Globus pallidus (tissue), 1 donor: ENCODE measurements at regions not wholly inside any gene's neighbourhood (a gene's known extent, or its start where the extent isn't known, plus 50 kb on each side); places are given as distances from the start of the nearest gene placed in this dataset.

ENCODE experiments used
- DNase-seq: peaks from one replicate; pipeline ENCODE4 v3.0.0-alpha.2; 2015; ENCODE audit warnings: low spot score

DNA sequence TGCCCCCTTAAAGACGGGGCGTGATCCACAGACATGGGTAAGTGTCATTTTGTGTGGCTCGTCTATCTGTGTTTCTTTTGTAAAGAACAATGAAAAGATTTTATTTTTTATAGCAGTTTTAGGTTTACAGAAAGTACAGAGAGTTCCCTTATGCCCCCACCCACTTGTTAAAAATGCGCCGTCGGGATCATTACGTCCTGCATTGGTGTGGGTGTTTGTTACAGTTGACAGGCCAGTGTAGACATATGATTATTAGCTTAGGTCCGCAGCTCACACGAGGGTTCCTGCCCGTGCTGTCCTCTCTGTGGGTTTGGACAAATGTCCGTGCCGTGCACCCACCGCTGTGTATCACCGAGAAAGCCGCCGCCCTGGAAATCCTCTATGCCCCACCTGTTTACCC lies 50.5 kb downstream of the RGS12 start:
- DNase-seq: no peak

- DNase-seq: no peak
These were observed 51.3 kb downstream of the RGS12 start for GRCh38 chr4:3344104-3344503.

DNA sequence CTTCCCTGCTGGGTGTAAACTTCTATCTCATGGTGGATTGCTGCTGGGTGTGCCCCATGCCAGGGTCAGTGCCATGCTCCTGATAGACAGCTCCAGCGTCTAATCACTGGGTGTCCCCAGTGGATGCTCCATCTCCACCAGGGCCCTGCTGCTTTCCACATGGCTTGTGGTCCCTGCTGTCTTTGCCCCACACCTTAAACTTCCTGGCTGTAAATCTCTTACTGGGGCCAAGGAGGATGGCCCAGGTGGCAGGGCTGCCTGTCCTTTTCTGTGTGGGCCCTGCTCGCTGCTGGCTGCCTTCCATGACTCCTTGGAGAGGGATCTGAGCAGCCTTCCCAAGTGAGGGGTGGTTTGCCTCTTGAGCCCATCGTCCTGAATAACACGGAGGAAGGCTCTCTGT lies 51.8 kb downstream of the RGS12 start:
- no peak for DNase-seq

DNA sequence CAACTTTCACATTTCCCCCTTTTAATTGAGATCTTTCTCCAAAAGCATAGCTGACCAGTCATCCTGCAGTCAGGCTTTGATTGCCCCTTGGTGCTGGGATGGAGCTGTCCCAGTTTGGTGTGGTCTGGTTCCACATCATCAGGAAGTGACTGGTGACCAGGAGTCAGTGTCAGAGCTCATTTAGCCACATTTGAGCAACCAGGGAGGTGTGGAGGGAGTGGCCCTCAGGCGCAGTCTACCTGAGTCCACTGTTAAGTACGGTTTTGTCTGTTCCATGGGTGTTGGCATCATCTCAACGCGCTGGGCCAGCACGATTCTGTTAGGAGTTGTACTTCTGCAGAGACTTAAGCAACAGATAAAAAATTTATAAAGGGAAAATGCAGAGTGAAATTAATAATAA lies 52.6 kb downstream of the RGS12 start:
- DNase-seq: no peak

DNA sequence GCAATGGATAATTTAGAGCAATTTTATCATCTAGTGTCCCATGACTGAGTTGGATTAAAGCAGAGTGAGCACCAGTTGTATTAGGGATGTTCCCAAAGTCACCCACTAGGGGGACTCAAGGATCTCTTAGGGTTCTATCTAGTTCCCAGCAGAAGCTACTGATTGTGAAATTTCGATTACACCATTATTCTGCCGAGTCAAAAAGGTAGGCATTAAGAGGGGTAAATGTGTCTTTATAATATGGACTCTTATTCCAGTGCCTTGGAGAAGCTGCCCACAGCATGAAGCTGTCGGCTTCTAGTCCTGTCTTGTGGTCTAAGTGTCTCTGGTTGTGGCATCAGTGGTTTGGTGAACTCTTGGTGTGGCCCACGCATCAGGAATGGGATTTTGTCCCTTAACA lies 53.3 kb downstream of the RGS12 start:
- DNase-seq: peak; percentile 72

DNA sequence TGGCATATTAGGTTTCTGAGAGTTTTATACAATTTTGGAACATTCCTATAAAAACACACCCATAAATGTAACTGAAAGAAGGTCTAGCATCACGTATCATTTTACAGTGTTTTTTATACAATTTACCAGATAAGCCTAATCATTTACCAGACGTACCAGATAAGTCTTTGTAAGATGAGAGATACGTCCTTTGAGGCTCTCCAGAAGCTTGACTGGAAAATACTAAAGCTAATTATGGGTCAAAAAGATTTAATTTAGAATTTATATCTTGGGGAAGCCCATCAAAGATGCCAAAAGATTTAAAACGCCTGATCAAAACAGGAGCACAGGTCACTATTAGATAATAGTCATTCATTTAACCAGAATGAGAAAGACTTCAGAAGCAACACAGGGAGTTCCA lies 55.0 kb downstream of the RGS12 start:
- DNase-seq: no peak

GRCh38 chr4:3348621-3349020 lies 55.8 kb downstream of the RGS12 start:
- DNase-seq: no peak

DNA sequence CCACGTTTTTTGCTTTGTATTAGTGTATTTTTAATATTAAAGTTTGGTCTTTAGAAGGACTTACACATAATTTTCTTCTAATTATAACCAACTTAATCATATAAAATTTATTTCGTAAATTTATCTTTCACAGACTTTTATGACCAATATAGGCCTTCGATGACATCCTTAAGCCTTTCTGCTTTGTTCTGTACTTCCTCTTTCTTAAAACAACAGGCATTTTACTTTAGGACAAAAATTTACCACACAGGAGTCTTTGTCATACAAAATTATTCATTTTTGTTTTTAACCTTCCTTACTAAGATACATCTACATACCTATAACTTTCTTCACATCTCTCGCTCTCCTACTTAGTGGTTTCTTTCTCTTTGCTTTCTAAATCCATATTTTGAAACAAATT lies 56.3 kb downstream of the RGS12 start:
- no peak for DNase-seq

GRCh38 chr4:3351997-3352396 lies 59.2 kb downstream of the RGS12 start:
- DNase-seq: no peak

GRCh38 chr4:3352505-3352904 lies 59.7 kb downstream of the RGS12 start:
- no peak for DNase-seq

DNA sequence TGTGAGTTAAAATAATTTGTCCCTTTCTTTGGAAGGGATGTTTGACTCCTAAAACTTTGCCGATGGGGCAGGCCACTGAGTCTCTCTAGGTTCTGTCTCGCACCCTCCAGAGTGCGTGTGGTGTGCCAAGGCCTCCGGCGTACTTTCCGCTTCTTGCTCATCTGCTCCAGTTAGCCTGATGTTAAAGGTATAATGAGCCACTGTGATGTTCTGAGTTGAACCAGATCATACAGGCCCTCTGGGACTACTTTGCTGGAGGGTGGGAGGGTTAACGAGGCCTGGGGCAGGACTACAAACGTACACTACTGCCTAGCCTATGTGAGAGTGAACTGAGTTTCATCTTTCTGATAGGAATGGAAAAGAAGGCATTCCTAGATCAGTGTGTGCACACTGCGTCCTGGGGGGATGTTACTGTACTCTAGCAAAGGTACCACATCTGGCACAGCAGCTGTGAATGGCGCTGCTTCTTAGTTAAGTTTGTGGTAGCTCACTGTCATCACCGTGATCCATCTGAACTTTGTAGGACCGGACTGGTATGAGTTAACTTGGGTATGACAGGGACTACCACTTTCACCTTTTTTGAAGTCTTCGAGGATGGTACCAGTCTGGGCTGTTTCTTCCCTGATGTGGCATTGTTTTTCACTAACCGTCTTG lies 60.2 kb downstream of the RGS12 start:
- DNase-seq: no peak

DNA sequence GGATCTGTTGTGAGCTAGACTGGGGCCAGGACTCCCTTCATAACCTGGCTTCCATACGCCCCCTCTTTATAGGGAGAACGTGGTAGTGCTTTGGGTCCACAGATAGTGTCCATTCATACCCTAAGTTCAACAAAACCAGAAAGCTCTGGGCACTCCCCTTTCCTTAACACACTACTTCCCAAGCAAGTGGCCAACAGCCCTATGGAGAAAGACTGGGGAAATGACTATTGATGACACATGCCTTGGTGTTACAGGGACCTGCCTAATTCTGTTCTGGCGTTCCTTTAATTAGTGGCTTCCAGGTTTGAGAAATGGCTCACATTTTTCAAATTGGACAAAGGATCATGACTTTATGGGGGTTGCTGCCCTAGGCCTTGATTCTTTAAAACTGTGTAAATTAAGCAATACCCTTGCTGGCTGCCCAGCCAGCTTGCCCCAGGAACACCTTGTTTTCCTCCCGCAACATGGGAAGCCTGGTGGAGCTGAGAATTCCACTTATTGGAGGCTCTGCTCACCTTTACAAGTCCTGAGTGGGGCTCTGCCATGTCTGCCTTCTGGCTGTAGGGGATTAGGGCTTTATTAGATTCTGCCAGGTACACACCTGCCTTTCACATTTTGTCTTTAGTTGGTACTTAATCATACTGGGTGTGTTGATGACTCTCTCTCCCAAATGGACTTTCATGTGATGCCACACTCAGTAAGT lies 61.1 kb downstream of the RGS12 start:
- DNase-seq: no peak

- no peak for DNase-seq
These were observed 61.6 kb downstream of the RGS12 start for GRCh38 chr4:3354455-3354811.

DNA sequence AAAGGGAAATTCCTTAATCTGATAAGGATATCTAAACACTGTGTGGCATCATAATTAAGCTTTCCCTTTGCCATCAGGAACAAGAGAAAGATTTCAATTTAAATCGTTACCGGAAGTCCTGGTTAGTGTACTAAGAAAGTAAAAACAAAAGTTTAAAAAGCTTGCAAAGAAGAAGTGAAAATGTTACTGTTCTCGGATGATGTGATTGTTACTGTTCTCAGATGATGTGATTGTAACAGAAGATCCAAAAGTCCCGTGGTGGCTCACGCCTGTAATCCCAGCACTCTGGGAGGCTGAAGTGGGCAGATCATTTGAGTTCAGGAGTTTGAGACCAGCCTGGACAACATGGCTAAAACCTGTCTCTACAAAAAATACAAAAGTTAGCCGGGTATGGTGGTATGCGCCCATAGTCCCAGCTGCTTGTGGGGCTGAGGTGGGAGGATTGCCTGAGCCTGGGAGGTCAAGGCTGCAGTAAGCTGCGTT lies 62.5 kb downstream of the RGS12 start:
- DNase-seq: no peak

DNA sequence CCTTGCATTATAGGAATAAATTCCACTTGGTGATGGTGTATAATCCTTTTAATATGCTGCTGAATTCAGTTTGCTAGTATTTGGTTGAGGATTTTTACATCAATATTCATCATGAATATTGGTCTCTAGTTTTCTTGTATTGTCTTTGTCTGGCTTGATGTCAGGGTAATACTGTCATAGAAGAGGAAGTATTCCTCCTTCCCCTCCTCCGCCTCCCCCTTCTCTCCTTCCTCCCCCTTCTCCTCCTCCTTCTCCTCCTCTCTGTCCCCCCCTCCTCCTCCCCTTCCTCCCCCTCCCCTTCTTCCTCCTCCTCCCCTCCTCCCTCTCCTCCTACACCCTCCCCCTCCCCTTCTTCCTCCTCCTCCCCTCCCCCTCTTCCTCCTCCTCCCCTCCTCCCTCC lies 65.8 kb downstream of the RGS12 start:
- no peak for DNase-seq

DNA sequence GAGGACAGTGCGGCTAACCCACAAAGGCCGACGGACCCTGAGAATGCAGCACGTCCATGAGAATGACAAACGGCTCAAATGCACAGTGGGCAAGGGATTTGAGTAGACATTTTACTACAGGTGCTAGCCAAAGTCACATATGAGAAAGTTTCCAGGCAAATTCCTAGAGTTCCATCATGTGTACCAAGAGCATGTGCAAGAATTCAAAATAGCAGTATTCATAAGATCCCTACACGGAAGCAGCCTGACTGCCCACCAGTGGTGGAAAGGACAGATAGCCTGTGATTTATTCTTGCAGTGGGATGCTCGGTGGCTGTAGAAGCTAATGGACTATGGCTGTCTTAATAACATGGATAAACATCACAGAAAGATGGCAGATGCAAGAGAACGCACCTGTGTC lies 68.0 kb downstream of the RGS12 start:
- DNase-seq: no peak

GRCh38 chr4:3361406-3361805 lies 68.6 kb downstream of the RGS12 start:
- DNase-seq: no peak

GRCh38 chr4:3361896-3362295 lies 69.1 kb downstream of the RGS12 start:
- DNase-seq: no peak

DNA sequence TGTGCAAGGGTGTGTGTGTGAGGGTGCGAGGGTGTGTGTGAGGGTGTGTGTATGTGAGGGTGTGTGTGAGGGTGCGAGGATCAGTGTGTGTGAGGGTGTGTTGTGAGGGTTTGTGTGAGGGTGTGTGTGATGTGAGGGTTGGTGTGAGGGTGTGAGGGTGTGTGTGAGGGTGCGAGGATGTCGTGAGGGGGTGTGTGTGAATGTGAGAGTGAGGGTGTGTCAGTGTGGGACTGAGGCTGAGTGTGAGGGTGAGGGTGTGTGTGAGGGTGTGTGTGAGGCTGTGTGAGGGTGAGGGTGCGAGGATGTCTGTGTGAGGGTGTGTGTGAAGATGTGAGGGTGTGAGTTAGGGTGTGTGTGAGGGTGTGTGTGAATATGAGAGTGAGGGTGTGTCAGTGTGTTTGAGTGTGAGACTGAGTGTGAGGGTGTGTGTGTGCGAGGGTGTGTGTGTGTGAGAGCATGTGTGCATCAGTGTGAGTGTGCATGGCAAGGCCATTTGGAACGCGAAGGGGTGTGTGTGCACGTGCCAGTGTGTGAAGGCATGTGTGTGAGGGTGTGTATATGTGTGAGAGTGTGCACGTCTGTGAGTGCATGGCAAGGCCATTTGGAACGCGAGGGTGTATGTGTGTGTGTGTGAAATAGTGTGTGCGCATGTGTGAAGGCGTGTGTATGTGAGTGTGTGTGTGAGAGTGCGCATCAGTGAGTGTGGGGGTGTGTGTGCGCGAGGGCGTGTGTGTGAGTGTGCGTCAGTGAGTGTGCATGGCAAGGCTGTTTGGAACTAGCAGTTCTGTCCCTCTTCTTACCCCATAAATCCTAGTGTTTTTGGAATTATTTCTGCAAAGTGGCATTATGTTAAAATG lies 69.8 kb downstream of the RGS12 start:
- no peak for DNase-seq

DNA sequence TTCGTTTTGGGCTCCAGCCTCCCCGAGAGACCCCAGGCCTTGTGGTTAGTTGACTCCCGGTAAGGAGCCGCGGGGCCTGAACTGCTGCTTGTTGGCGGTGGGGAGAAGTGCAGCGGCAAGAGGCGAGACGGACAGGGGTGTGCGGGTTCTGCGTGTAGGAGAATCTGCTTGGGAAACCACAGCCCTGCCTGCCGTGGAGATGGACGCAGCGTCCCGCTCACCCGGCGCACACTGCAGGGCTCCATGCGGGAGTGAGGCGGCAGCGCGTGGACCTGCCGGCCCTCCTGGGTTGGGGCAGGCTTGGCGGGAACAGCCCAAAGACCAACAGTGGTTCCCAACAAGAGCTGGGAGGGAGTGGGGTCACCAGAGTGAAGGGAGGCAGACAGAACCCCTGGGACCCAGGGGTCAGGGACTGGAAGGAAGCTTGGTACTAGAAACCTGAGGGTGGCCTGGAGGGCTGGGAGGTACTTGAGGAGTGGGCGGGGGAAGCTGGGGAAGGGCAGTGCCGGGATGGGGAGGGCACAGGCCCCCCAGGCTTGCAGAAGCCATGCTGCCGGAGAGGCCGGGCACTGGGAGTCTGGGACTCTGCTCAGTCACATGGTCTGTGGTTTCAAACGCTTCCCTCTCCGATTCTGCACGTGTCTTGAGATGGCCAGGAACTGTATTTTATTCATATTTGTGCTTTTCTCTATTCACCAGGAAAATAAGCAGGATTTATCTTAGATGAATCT lies 70.8 kb downstream of the RGS12 start:
- no peak for DNase-seq

GRCh38 chr4:3364199-3364598 lies 71.4 kb downstream of the RGS12 start:
- no peak for DNase-seq

DNA sequence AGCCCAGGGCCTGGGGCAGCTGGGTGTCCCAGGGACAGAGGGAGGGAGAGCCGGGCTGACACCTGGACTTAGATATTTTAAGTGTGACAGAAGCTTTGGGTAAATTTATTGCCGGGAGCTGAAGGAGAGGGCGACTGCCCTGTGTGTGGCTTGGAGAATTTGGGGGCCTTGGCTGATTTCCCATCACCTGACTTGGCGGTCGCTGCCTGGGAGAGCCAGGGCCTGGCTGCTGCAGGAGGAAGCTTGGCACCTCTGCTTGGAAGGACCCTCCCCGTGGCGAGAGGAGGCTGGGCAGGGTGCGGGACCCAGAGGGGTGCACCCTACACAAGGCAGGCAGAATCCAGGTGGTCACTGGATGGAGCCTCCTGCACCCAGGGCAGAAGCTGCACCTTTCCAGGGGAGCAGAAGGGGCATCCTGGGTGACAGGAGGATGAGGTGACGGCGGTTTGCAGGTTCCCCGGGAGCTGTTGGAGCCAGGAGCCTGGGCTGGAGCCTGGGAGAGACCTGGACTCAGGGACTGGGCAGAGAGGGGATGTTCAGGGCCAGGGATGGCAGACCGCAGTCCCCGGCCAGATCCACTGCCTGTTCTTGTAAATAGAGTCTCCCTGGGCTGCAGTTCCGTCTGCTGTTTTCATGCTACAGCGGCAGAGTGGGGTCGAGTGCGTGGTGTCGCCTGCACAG lies 72.0 kb downstream of the RGS12 start:
- DNase-seq: no peak
